ENCODE measurements at regions not wholly inside any gene's neighbourhood (a gene's known extent, or its start where the extent isn't known, plus 50 kb on each side); places are given as distances from the start of the nearest gene placed in this dataset.

GRCh38 chr2:139963863-139964355 is 1183.7 kb upstream of the NXPH2 start:
- 79 to 85% (median 83%) methylated on average over 10 of the region's 10 CpGs for WGBS, 3 donors
- TF ChIP-seq EP300 (IDR thresholded peaks at IDR 0.05) (no peak), POLR2A (IDR thresholded peaks at IDR 0.05) (no peak)
- TF ChIP-seq, protein P1, sequence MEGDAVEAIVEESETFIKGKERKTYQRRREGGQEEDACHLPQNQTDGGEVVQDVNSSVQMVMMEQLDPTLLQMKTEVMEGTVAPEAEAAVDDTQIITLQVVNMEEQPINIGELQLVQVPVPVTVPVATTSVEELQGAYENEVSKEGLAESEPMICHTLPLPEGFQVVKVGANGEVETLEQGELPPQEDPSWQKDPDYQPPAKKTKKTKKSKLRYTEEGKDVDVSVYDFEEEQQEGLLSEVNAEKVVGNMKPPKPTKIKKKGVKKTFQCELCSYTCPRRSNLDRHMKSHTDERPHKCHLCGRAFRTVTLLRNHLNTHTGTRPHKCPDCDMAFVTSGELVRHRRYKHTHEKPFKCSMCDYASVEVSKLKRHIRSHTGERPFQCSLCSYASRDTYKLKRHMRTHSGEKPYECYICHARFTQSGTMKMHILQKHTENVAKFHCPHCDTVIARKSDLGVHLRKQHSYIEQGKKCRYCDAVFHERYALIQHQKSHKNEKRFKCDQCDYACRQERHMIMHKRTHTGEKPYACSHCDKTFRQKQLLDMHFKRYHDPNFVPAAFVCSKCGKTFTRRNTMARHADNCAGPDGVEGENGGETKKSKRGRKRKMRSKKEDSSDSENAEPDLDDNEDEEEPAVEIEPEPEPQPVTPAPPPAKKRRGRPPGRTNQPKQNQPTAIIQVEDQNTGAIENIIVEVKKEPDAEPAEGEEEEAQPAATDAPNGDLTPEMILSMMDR (IDR thresholded peaks at IDR 0.05), result no peak
- no peaks in the 10 kb centered on the region for H3K36me3 ChIP-seq
- intact Hi-C loops (cut with DNase I), result no loop called here
- H3K4me1 ChIP-seq (ENCODE audit: insufficient read depth), result no peaks in the 10 kb centered on the region
- H3K27me3 ChIP-seq, result no peaks in the 10 kb centered on the region
- H3K9me3 ChIP-seq, result no peaks in the 10 kb centered on the region
- DNase-seq, result no peak
- no peak overlapping the region for H3K4me3 ChIP-seq
- no peak overlapping the region for H3K27ac ChIP-seq

DNA sequence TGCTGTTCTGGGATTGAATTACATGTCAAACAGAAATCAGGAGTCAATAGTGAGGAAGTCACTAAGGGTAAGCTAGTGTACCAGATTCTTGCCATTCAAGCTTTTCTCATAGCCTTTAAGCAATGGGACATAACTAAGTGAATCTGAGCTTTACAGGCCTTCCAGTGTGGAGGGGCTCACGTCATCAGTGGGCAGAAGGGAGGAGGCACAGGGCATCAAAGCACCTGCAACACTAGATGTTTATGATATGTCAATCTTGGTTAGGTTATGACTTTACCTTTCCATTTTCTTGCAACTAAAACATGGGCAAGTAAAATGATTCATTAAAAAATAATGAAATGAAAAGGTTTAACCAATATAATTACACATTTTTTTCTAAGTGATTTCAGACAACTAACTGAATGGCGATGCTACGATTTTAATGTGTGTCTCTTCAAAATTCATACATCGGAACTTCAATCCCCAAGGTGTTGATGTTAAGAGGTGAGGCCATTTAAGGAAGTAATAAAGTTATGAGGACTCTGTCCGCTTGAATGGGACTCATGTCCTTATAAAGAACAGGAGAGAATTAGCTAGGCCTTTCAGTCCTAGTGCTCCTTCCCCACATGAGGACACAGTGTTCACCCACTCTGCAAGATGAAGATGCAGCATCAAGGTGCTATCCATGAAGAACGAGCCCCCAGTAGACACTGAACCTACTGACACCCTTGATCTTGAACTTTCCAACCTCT is 1169.2 kb upstream of the NXPH2 start:
- DNase-seq, result no peak
- TF ChIP-seq, protein P1 (IDR thresholded peaks at IDR 0.05), result no peak
- no peak for TF ChIP-seq POLR2A (IDR thresholded peaks at IDR 0.05)
- no peak for TF ChIP-seq EP300 (IDR thresholded peaks at IDR 0.05)
- intact Hi-C loops (cut with DNase I), result no loop called here
- no peaks in the 10 kb centered on the region for H3K9me3 ChIP-seq
- H3K27me3 ChIP-seq, result no peaks in the 10 kb centered on the region
- H3K4me1 ChIP-seq (ENCODE audit: insufficient read depth), result no peaks in the 10 kb centered on the region
- H3K36me3 ChIP-seq, result no peaks in the 10 kb centered on the region
- 92 to 94% (median 92%) methylated on average over 6 of the region's 6 CpGs for WGBS, 3 donors
- H3K27ac ChIP-seq, result no peak overlapping the region
- H3K4me3 ChIP-seq, result no peak overlapping the region

GRCh38 chr2:139946690-139947089 is 1166.5 kb upstream of the NXPH2 start:
- Histone ChIP-seq H3K4me3 (no peak overlapping the region), H3K27me3 (no peaks in the 10 kb centered on the region), H3K9me3 (no peaks in the 10 kb centered on the region), H3K36me3 (no peaks in the 10 kb centered on the region), H3K27ac (no peak overlapping the region), H3K4me1 (ENCODE audit: insufficient read depth) (no peaks in the 10 kb centered on the region)
- no peak for DNase-seq
- TF ChIP-seq, protein P1 (IDR thresholded peaks at IDR 0.05), result no peak
- TF ChIP-seq EP300 (IDR thresholded peaks at IDR 0.05) (no peak), POLR2A (IDR thresholded peaks at IDR 0.05) (no peak)
- intact Hi-C loops (cut with DNase I), result no loop called here
- WGBS, 3 donors, result 91 to 95% (median 93%) methylated on average over 2 of the region's 2 CpGs

- Histone ChIP-seq H3K27ac (no peak overlapping the region), H3K36me3 (no peaks in the 10 kb centered on the region), H3K4me3 (no peak overlapping the region), H3K4me1 (ENCODE audit: insufficient read depth) (no peaks in the 10 kb centered on the region), H3K9me3 (no peaks in the 10 kb centered on the region), H3K27me3 (no peaks in the 10 kb centered on the region)
- 91 to 95% (median 94%) methylated on average over 1 of the region's 1 CpG for WGBS, 3 donors
- no peak for DNase-seq
- intact Hi-C loops (cut with DNase I), result no loop called here
- no peak for TF ChIP-seq POLR2A (IDR thresholded peaks at IDR 0.05)
- TF ChIP-seq, protein P1 (IDR thresholded peaks at IDR 0.05), result no peak
- TF ChIP-seq EP300 (IDR thresholded peaks at IDR 0.05), result no peak
Observed at GRCh38 chr2:139940686-139941085, 1160.5 kb upstream of the NXPH2 start.
